Germinal center (tissue), 1 donor: ENCODE measurements at regions not wholly inside any gene's neighbourhood (a gene's known extent, or its start where the extent isn't known, plus 50 kb on each side); places are given as distances from the start of the nearest gene placed in this dataset.
"Not testable (repeated sequence)": the region's sequence is repeated elsewhere in the genome, so short reads cannot be mapped to it uniquely, and the experiment has no call there.

ENCODE experiments used
- DNase-seq: peaks from one replicate; pipeline ENCODE4 v3.0.0; 2012; ENCODE audit warnings: mixed read lengths, low spot score

DNA sequence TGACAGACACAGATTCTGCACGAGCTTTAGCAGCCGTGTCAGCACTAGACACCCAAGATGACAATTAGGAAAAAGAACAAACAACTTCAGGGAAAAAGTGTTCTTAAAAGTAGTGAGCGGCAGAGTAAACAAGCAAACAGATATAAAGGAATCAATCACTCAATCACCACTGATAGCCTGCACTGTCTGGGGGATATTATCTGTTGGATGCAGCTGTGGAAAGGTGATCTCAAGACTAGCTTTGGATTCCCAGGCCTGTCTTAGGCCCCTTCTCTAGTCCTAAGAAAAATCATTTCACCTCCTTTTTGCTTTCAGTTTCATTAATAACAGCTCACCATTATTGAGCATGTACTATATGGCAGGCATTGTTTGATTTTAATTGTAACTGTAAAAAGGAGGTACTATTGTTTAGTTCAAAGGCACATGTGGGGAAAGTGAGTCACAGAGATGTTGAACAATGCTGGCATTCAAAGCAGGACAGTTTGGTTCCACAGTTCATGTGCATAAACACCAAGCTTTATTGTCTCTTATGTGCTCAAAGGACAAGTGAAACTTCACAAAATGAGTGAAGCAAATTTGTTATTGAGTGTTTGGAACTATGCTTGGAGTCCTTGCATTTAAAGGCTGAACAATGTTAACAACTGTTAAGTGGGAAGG lies 147.3 kb upstream of the TCF4 start:
- DNase-seq: no peak

DNA sequence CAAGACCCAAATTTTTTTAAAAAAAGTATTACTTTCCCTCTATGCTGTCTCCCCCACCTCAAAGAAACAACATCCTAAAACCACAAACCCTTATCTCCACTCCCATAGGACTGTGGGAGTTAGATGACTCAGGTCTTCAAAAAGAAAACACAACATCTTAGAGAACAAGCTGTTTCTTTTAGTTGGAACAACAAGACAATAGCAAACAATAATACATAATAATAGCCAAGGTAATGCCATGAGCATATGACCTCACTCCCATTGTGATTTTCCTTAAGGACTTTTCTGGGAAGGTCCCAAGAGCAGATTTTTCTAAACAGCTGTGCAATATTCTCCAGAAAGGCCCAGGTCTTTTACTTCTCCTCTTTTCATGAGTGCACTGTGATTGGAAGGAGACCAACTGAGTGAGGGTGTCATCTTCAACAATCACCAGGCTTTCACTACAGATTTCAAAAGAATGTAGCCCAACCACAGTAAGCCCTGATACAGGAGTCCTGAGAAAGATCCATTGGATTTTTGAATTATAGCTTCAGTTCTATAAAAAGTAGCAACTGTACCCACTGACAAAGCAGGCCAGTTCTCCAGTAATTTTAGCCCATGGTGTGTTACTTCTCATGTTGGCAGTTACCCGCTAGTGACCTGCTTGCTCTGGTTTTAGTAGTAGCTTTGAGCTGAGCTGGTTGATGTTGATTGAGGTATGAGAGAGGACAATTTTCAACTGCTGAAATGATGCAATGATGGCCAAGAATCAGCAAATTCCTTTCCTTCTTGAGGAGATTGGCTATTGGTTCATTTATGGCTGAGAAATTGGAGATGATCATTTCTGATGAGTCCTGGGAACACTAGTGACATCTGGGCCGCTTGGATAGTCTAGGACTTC lies 144.5 kb upstream of the TCF4 start:
- DNase-seq: no peak

DNA sequence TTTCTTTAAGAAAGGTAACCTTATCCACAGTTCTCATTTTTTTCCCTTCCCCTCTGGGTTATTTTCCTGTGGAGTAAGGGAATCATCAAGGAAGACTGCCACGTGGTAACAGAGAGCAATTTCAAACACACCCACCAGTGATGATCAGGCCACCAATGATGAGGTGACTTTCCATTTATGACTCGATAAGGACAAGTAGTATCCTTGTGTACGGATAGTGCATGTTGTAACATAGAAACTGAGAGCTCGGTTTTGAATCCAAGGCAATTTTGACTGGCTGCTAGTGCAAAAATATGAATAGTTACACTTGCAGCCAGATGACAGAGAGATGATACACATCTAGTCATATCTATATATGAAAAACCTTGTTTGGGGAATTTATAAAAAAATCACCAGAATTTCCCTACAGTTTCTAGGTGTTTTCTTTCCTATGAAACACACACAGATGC lies 143.6 kb upstream of the TCF4 start:
- DNase-seq: no peak

DNA sequence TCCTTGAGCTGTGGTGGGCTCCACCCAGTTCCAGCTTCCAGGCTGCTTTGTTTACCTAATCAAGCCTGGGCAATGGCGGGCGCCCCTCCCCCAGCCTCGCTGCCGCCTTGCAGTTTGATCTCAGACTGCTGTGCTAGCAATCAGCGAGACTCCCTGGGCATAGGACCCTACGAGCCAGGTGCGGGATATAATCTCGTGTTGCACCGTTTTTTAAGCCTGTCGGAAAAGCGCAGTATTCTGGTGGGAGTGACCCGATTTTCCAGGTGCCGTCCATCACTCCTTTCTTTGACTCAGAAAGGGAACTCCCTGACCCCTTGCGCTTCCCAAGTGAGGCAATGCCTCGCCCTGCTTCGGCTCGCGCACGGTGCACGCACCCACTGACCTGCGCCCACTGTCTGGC lies 133.0 kb upstream of the TCF4 start:
- DNase-seq: not testable (repeated sequence)

DNA sequence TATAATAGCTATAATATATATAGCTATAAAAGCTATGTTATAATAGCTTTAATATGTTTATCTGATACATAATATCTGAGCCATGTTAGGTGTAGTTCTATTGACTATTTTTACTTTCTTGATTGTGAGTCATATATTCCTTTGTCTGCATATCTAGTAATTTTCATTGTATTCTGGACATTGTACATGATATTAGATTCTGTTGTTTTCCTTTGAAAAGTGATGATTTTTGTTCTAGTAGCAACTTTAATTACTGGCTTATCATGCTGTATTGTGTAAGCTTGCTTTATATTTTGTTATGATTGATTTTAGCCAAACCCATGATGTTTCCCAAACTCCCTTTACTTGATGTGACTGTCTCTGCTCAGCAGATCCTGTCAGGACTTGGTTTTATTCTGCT lies 125.7 kb upstream of the TCF4 start:
- no peak for DNase-seq

DNA sequence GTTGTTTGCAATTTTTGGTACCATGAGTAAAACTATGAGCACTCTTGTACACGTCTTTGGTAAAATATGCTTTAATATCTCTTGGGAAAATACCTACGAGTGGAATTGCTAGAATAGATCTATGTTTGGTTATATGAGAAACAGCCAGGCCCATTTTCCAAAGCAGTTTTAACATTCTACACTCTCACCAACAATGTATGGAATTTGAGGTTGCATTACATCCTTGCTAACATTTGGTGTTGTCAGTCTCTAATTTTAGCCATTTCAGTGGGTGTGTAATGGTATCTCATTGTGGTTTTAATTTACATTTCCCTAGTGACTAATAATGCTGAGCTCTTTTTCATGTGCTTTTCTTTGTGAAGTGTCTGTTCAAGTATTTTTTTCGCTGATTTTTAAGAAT lies 118.9 kb upstream of the TCF4 start:
- DNase-seq: no peak

DNA sequence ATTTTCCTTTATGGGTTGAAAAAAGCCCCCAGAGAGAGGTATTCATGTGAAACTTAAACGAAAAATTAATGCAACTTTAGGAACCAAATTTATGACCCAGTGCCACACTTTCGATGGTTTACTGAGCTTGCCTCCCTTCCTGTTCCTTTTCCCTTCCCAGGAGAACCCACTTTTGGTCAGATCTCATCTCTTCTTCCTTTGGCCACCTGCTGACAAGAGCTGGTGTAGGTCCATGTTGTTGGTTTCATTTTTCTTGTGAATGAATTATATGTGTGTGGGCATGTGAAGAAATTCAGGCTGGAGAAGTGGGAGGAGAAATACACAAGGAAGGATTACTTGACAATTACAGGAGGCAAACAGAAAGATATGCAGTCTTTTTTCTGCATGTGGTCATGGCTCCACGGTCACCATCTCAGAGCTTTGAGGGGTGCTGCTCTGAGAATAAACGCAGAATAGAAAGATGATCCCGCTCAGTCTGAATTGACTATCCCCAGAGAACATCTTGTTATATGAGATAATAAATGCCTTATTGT lies 111.3 kb upstream of the TCF4 start:
- DNase-seq: no peak

DNA sequence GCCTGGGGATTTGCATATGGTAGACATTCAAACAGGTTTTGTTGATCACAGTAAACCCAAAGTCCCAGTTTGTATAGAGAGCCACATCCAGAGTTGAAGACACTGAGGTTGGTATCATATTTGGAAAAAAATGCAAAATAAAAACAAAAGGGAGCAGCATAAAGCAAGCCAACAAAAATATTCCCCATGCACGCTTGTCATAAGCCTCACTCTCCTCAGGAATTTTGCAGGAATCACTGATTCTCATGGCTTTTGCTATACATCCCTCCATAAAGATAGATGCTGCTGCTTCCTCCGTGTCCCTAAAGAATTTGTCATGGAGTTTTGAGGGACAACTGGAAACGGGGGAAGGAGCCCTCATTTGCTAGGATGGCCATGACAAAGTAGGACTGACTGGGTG lies 108.8 kb upstream of the TCF4 start:
- DNase-seq: no peak

DNA sequence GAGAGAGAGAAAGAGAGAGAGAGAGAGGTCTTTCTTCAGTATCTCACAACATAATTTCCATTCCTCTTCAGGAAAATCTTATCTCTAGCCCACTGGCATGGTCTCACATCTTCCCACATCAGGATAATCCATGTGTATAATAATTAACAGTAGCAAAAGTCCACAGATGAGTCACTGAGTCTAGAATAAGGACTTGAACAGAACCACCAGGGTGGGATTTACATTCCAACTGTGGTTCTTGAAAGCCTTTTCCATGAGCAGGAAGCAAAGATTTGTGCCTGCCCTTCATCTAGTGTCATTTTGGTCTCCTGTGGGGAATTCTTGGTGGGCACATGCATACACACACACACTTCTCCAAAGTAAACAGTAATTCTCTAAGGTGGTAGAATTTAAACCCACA lies 107.1 kb upstream of the TCF4 start:
- no peak for DNase-seq

DNA sequence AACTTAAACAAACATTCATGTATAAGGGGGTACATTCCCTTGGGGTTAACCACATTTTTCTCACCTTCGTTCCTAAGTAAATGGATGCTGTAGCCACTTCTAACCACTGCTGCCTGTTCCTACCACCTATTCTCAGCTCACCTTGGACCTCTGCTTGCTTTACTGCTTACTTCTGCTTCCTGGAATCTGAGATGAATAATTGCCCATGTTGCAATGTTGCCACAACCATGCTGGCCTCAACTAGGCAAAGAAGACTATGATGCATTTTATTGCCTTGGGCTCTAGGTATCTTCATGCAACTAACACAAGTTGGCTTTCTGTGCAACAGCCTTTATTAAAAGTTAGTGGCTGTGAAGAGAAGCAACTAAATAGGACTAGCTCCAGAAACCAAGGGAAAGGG lies 106.3 kb upstream of the TCF4 start:
- no peak for DNase-seq

DNA sequence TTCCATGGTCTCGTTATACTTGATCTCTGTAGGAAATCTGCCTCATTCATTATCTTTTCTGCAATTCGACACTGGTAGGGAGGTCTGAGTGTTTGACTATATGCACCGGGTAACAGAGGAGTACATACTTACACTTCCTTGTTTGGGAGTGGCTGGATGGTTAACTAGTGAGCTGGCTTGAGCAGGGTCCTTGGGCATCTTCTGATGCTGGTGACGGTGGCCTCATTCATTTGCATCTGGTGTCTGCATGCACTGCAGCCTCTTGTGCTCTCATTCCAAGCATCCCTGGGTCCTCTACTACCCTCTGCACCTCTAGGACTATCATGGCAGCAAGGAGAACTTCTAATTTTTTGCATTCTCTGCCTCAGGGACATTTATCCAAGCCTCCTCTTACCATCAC lies 100.0 kb upstream of the TCF4 start:
- no peak for DNase-seq

DNA sequence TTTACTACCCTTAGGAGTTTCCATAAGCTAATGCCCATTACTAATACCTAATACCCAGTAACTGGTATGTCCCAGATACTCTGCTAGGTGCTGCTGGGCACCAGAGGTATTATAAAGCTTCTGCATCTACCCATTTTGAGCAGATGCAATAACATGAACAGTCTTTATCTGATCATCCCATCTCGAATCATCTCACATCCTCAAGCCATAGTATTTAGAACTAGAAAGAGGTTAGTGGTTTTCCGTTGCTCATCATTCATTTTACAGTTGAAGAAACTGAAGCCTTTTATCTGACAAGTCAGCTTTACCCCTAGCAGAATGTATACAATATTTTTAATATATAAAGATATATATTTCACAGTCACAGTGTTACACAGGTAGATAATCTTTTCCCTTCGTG lies 99.1 kb upstream of the TCF4 start:
- DNase-seq: no peak

DNA sequence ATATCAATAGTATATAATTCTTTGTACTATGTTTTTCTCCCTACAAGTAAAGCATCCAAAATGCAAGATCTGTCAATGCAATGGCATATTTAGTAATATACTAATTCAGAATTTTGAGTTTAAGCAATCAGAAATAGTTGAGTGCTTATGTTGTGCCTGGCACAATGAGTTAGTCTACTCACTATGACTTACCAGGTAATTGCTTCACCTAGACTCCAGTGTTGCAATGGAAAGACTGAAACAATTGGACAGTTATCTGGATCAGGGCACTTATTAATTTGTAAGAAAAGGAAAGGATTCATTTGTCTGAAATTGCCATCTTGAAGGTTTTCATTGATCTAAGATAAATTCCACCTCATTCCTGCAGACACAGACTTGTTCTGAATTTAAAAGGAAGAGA lies 97.6 kb upstream of the TCF4 start:
- DNase-seq: no peak

DNA sequence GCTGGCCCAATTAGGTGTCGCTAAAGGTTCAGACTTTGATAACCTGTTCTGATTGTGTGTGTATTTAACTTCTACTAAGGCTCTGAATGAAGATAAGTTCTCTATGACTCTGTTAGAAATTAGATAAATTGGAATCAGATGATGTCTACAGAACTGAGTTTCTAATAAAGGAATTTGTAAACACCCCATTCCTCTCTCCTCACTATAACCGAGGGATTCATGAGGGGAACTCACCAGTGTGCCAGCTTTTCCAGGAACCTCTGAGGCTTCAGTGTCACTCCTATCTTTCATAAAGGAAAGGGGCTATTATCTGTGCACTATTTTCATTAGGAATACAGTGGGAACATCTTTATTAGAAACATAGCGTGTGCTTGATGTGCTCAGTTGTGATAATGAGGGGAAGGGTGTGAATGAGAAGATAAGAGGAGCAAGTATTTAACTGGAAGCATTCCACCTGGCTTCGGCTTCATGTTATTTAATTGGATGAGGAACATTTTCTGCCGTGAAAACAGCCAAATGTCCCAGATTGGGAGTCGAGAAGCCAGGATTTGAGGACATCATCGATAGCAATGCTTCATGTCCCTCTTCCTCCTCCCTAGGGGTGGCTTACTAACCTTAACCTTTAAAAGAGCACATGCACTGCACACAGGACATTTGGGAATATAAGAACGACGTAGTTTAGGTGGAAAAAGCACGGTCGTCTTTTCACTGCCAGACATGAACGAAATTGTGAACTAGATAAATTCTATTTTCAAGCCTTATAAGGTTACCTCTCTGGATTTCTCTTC lies 84.8 kb upstream of the TCF4 start:
- no peak for DNase-seq

DNA sequence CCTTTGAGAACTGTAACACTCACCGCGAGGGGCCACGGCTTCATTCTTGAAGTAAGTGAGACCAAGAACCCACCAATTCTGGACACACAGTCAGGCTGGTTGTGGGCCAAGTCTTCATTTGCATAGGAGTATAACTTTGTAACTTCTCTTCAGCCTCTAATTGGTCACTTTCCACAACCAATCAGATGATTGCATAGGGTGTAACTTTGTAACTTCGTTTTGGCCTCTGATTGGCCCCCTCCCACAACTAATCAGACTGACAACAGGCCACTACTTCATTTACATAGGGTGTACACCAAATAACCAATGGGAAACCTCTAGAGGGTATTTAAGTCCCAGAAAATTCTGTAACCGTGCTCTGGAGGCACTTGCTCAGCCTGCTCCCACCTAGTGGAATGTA lies 77.5 kb upstream of the TCF4 start:
- no peak for DNase-seq

DNA sequence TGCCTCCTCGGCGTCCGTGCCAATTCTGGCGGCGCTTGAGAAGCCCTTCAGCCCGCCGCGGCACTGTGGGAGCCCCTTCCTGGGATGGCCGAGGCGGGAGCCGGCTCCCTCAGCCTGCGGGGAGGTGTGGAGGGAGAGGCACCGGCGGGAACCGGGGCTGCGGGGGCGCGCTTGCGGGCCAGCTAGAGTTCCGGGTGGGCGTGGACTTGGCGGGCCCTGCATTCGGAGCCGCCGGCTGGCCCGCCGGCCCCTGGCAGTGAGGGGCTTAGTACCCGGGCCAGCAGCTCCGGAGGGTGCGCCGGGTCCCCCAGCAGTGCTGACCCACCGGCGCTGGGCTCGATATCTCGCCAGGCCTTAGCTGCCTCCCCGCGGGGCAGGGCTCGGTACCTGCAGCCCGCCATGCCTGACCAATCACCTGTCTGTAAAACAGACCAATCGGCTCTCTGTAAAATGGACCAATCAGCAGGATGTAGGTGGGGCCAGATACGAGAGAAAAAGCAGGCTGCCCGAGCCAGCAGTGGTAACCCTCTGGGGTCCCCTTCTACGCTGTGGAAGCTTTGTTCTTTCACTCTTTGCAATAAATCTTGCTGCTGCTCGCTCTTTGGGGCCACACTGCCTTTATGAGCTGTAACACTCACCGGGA lies 76.9 kb upstream of the TCF4 start:
- DNase-seq: not testable (repeated sequence)

DNA sequence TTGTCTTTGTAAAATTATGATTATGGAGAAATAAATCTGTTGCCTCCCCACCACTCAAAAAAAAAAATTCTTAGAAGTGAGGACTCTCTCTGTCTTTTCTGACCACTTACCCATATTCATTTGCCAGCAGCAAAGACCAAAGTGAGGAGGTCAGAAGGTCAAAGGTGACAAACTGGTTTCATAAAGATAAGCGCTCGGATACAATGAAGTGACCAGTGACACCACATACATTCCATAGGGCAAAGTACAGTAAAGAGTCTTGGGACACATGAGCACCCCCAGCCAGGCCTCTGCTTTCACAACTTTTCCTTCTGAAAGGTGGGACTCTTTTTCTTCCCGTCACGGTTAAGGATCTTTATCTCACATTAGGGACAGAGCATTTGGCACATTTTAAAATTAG lies 75.9 kb upstream of the TCF4 start:
- no peak for DNase-seq

DNA sequence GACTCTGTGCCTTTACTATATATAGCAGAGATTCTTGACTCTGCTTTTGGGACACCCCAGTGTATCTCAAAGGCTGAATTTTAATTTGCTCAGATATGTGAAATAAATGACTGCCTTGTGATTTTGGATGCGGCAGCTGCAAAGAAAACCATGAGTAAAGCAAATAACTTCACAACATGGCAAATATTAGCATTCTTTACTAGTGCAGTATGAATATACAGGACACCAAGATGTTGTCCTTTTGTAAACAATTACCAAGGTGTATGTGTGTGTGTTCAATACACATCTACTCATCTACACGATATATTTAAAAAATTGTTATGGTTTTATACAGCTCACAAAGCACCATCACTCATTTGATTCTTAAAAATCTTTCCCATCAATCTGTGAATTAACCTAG lies 70.6 kb upstream of the TCF4 start:
- no peak for DNase-seq

DNA sequence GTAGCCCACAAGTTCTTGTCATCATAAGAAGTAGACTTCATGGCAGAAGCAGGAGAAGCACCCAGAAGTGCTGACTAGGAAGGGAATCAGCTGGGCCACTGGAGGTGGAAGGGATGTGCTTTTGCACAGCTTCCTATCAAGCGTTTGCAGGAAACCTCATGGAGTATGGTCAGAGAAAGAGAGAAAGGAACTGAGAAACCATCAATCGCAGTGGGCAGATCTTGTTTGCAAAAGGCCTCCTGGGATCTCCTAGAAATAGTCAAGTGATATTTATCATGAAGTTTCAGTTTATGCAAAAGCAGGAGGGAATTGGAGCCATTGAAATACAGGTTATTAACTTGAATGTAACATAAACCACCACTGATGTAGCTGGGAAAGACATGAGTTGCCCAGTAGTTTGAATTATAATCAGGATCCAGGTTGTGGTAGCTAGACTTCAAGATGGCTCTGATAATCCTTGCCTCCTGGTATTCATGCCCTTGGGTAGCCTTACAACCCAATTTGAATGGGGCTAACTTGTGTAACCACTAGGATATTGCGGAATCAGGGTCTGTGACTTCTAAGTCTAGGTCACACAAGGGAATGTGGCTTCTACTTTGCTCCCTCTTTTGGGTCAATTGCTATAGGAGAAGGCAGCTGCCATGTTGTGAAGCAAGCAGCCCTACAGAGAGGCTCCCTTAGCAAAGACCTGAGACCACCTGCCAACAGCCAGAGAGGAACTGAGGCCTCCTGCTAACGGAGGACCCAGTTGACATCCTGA lies 69.8 kb upstream of the TCF4 start:
- no peak for DNase-seq

DNA sequence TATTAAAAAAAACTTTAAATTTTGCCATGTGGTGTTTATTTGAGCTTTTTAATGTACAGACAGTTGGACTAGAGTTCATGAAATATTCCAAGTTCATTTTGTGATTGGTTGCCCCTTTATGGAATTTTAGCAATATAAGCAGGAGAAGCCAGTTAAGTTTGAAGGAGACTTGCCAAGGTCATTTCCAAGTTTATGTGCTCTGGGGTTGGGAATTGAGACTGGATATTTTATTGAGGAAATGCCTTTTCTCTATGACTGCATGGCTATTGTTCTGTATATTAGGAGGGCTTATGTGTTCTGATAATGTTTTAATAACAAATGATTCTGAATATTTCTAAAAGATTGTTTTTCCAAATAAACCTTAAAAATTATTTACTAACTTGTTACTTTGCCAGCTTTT lies 67.0 kb upstream of the TCF4 start:
- no peak for DNase-seq

DNA sequence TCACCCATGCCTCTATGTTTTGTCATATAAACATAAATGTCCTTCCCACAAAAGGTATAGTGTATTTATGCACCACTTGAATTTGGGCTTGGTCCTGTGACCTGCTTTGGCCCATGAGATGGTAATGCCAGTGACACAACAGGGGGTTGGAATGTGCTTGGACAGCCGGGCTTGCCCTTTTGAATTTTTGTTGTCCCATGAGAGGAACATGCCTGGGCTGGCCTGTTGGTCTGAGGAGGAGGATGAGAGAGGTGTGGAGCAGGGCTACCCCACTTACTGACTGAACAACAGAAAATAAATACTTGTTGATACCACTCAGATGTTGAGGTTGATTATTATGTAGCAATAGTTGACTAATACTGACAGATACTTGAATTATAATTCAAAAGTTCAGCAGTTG lies 63.2 kb upstream of the TCF4 start:
- DNase-seq: no peak
